IMR-90 (cell line): ENCODE measurements at regions not wholly inside any gene's neighbourhood (a gene's known extent, or its start where the extent isn't known, plus 50 kb on each side); places are given as distances from the start of the nearest gene placed in this dataset.

Experiments
- ATAC-seq: fragments of 200-7000 bp; cut with Tn5 transposase; 2 replicates; pipeline ENCODE4 v1.9.1; 2020; ENCODE audit warnings: low read depth, mild to moderate bottlenecking, moderate library complexity
- BruUV-seq: library from RNA; stranded (reverse); fragments of 400-500 nt; replicated peaks from 2 replicates; lab custom pipeline; 2021; lab: Mats Ljungman, UMichigan
- CTCF ChIA-PET: fragments of 300-600 bp; formaldehyde crosslinking; extraction: SDS; loops from one replicate; lab custom pipeline; 2021; ENCODE audit warnings: antibody characterized with exemption; lab: Yijun Ruan, JAX
- POLR2A ChIA-PET: fragments of 300-600 bp; sonication (Branson Sonifier 250); formaldehyde crosslinking; loops from one replicate; lab custom pipeline; 2022; ENCODE audit warnings: antibody characterized with exemption; ENCODE audit not compliant: unreplicated experiment; lab: Charles Lee
- DNase-seq: peaks from one replicate; pipeline ENCODE4 v3.0.0; 2013
- H2AFZ ChIP-seq: replicated peaks from 2 replicates; pipeline ENCODE3; 2013; ENCODE audit warnings: low read length, mild to moderate bottlenecking; ENCODE audit not compliant: poor library complexity
- H2AK5ac ChIP-seq: 2 replicates; pipeline ENCODE4 v1.6.1; 2013; ENCODE audit warnings: low read depth, low read length, inconsistent platforms
- H2AK9ac ChIP-seq: replicated peaks from 2 replicates; pipeline ENCODE3; 2013; ENCODE audit warnings: mild to moderate bottlenecking, low read depth, low read length, moderate library complexity; ENCODE audit not compliant: poor library complexity
- H2BK120ac ChIP-seq: 2 replicates; pipeline ENCODE4 v1.6.1; 2013; ENCODE audit warnings: low read depth, low read length, inconsistent platforms
- H2BK15ac ChIP-seq: 3 replicates; pipeline ENCODE4 v1.6.1; 2013; ENCODE audit warnings: low read depth, low read length, inconsistent platforms
- H2BK20ac ChIP-seq: 2 replicates; pipeline ENCODE4 v1.6.1; 2013; ENCODE audit warnings: low read depth, mild to moderate bottlenecking, inconsistent platforms, low read length, moderate library complexity
- H2BK5ac ChIP-seq: 2 replicates; pipeline ENCODE4 v1.6.1; 2013; ENCODE audit warnings: mild to moderate bottlenecking, low read depth, low read length, inconsistent platforms; ENCODE audit not compliant: poor library complexity, severe bottlenecking
- H3K14ac ChIP-seq: replicated peaks from 2 replicates; pipeline ENCODE4 v1.6.1; 2013; ENCODE audit warnings: low read depth, low read length, inconsistent platforms
- H3K18ac ChIP-seq: 2 replicates; pipeline ENCODE4 v1.6.1; 2013; ENCODE audit warnings: low read depth, low read length, control low read depth
- H3K23ac ChIP-seq: 2 replicates; pipeline ENCODE4 v1.6.1; 2013; ENCODE audit warnings: low read depth, low read length, inconsistent platforms
- H3K27ac ChIP-seq: 2 replicates; pipeline ENCODE4 v1.5.1; 2013; ENCODE audit warnings: mild to moderate bottlenecking, control low read depth, low read length; ENCODE audit not compliant: insufficient read depth
- H3K27me3 ChIP-seq: 2 replicates; pipeline ENCODE4 v1.6.1; 2013; ENCODE audit warnings: low read length; ENCODE audit not compliant: control insufficient read depth, insufficient read depth
- H3K36me3 ChIP-seq: 2 replicates; pipeline ENCODE4 v1.6.1; 2013; ENCODE audit warnings: low read length, mixed read lengths; ENCODE audit not compliant: control insufficient read depth, insufficient read depth
- H3K4ac ChIP-seq: 2 replicates; pipeline ENCODE4 v1.6.1; 2013; ENCODE audit warnings: low read depth, low read length, inconsistent platforms
- H3K4me1 ChIP-seq: 2 replicates; pipeline ENCODE4 v1.6.1; 2013; ENCODE audit warnings: low read length, mixed read lengths; ENCODE audit not compliant: control insufficient read depth, insufficient read depth
- H3K4me2 ChIP-seq: 2 replicates; pipeline ENCODE4 v1.6.1; 2013; ENCODE audit warnings: low read depth, mild to moderate bottlenecking, control low read depth, low read length, moderate library complexity
- H3K4me3 ChIP-seq: 2 replicates; pipeline ENCODE4 v1.5.1; 2013; ENCODE audit warnings: low read depth, mild to moderate bottlenecking, control low read depth, low read length, moderate library complexity; ENCODE audit not compliant: insufficient read depth
- H3K56ac ChIP-seq: 2 replicates; pipeline ENCODE4 v1.6.1; 2013; ENCODE audit warnings: low read length, inconsistent platforms; ENCODE audit not compliant: insufficient read depth; ENCODE audit errors: extremely low read depth
- H3K79me1 ChIP-seq, 2 experiments: 2 replicates each; pipeline ENCODE4 v1.6.1; 2013; ENCODE audit warnings: low read length in 2 of 2, inconsistent platforms in 1 of 2, low read depth in 1 of 2
- H3K9ac ChIP-seq: 2 replicates; pipeline ENCODE4 v1.6.1; 2013; ENCODE audit warnings: low read depth, low read length, control low read depth
- H3K9me1 ChIP-seq: 2 replicates; pipeline ENCODE4 v1.6.1; 2013; ENCODE audit warnings: low read length, inconsistent platforms; ENCODE audit not compliant: insufficient read depth
- H3K9me3 ChIP-seq: 2 replicates; pipeline ENCODE4 v1.6.1; 2013; ENCODE audit warnings: low read length; ENCODE audit not compliant: control insufficient read depth, insufficient read depth
- H4K20me1 ChIP-seq: 2 replicates; pipeline ENCODE4 v1.6.1; 2013; ENCODE audit warnings: low read length, inconsistent platforms; ENCODE audit not compliant: insufficient read depth
- H4K5ac ChIP-seq: 2 replicates; pipeline ENCODE4 v1.6.1; 2013; ENCODE audit warnings: mild to moderate bottlenecking, low read depth, low read length, control low read depth
- H4K8ac ChIP-seq, 2 experiments: 2 replicates each; pipeline ENCODE4 v1.6.1; 2013; ENCODE audit warnings: low read depth in 2 of 2, low read length in 2 of 2, control low read depth in 1 of 2, inconsistent platforms in 1 of 2
- H4K91ac ChIP-seq: 2 replicates; pipeline ENCODE4 v1.6.1; 2013; ENCODE audit warnings: low read depth, low read length, inconsistent platforms; ENCODE audit not compliant: insufficient read depth
- BHLHE40 ChIP-seq: fragments of 150-350 bp; IDR thresholded peaks from 2 replicates; pipeline ENCODE4 v1.6.1; 2016; ENCODE audit warnings: mild to moderate bottlenecking, low read depth, low read length
- CEBPB ChIP-seq: IDR thresholded peaks from 2 replicates; pipeline ENCODE4 v1.6.1; 2012; ENCODE audit warnings: low read depth, low read length, improper control_type of control experiment
- CHD1 ChIP-seq: IDR thresholded peaks from 2 replicates; pipeline ENCODE4 v1.6.1; 2012; ENCODE audit warnings: low read depth, low read length, improper control_type of control experiment
- ELK1 ChIP-seq: fragments of 150-350 bp; IDR thresholded peaks from 2 replicates; pipeline ENCODE4 v1.6.1; 2016; ENCODE audit warnings: low read depth, mild to moderate bottlenecking, low read length, moderate library complexity, borderline replicate concordance
- FOS ChIP-seq: fragments of 150-350 bp; IDR thresholded peaks from 2 replicates; pipeline ENCODE4 v1.6.1; 2016; ENCODE audit warnings: low read depth, low read length
- MAZ ChIP-seq: IDR thresholded peaks from 2 replicates; pipeline ENCODE4 v1.6.1; 2012; ENCODE audit warnings: low read depth, mild to moderate bottlenecking, low read length, improper control_type of control experiment, moderate library complexity, borderline replicate concordance
- NFE2L2 ChIP-seq: fragments of 150-350 bp; IDR thresholded peaks from 2 replicates; pipeline ENCODE4 v1.6.1; 2016; ENCODE audit warnings: low read depth, mild to moderate bottlenecking, low read length
- POLR2A ChIP-seq: IDR thresholded peaks from 2 replicates; pipeline ENCODE4 v1.6.1; 2012; ENCODE audit warnings: mild to moderate bottlenecking, low read depth, low read length
- RAD21 ChIP-seq: IDR thresholded peaks from 2 replicates; pipeline ENCODE4 v1.6.1; 2012; ENCODE audit warnings: low read length, improper control_type of control experiment
- RCOR1 ChIP-seq: IDR thresholded peaks from 2 replicates; pipeline ENCODE4 v1.6.1; 2012; ENCODE audit warnings: mild to moderate bottlenecking, low read length, improper control_type of control experiment; ENCODE audit not compliant: insufficient replicate concordance
- RFX5 ChIP-seq: IDR thresholded peaks from 2 replicates; pipeline ENCODE4 v1.8.0; 2012; ENCODE audit warnings: low read depth, mild to moderate bottlenecking, low read length, moderate library complexity
- WGBS, 2 experiments: methylation state at CpG; one replicate each; pipeline versions ENCODE4 v1.1.5 to v1.1.7; 2013; ENCODE audit warnings: missing lambda C conversion rate in 2 of 2; ENCODE audit not compliant: insufficient read length in 1 of 2; ENCODE audit errors: extremely low coverage in 2 of 2; 5-methylcytosine and 5-hydroxymethylcytosine counted together
- dilution Hi-C: fragments of 300-500 bp; cut with HindIII; formaldehyde crosslinking; loops from one replicate; pipeline ENCODE4 v1.14.3; 2018; ENCODE audit warnings: low sequenced_read_pairs; ENCODE audit not compliant: unreplicated experiment
- in situ Hi-C: fragments of 300-500 bp; cut with MboI; formaldehyde crosslinking; loops from 3 replicates; pipeline ENCODE4 v1.14.3; 2019; ENCODE audit warnings: low sequenced_read_pairs, inconsistent platforms, mixed read lengths
- intact Hi-C: fragments of 100-400 bp; cut with micrococcal nuclease; formaldehyde crosslinking; loops from 2 replicates; pipeline ENCODE4 v1.10.0; 2022
- TF ChIP-seq, protein P1 (sequence below): conservative IDR thresholded peaks from 2 replicates; pipeline ENCODE4 v1.5.1; 2012; ENCODE audit warnings: mild to moderate bottlenecking, low read depth, low read length, improper control_type of control experiment
- TF ChIP-seq, protein P2 (sequence below): fragments of 150-350 bp; IDR thresholded peaks from 2 replicates; pipeline ENCODE4 v1.6.1; 2017; ENCODE audit warnings: mild to moderate bottlenecking, antibody characterized with exemption, low read length, low read depth

DNA sequence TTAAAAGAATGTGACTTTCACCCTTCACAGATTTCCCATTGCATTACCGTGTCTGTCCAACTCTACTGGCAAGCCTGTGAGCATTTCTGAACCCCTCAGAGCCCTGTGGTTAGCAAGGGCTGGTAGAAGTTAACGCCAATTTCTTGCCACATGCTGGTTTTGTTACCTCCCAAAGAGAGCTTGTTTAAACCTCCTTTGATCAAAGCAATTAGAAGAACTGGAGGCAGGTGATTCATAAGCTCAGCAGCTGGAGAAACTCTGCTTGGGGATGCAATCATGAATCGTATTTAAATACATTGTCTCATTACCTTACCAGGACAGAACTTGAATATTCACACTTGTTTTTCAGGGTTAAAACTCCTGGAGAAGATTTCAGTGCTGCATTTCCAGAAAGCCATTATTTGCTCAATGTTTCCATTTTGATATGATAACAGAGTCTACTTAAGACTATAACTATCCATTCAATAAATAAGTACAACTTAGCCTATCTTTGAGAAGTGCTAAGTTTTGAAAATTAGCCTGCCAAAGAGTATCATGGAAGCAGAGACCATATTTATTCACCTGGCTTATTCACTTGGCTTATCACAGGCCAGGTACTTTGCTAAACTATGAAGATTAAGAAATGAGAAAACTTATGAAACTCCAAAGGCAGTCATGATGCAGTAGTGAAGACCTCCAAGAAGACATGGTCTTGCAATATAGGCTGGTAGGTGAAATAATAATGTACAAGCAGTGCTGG lies 292.8 kb downstream of the INSIG2 start:
- Histone ChIP-seq H4K20me1 (no peaks in the 10 kb centered on the region), H2BK15ac (no peak overlapping the region), H4K91ac (no peak overlapping the region), H4K5ac (no peak overlapping the region), H2AFZ (no peak overlapping the region), H2AK5ac (no peak overlapping the region), H3K4me3 (no peak overlapping the region), H3K14ac (no peak overlapping the region), H2BK20ac (no peak overlapping the region), H3K36me3 (no peaks in the 10 kb centered on the region), H4K8ac (no peak overlapping the region), H3K4me2 (no peak overlapping the region), H3K27ac (no peak overlapping the region), H3K27me3 (peaks cover 2% of the 10 kb centered on the region), H3K9ac (no peak overlapping the region), H2BK5ac (no peak overlapping the region), H3K56ac (no peak overlapping the region), H3K4ac (no peak overlapping the region), H3K18ac (no peak overlapping the region), H2AK9ac (no peak overlapping the region), H2BK120ac (no peak overlapping the region), H3K4me1 (no peaks in the 10 kb centered on the region), H3K79me1 (no peaks in the 10 kb centered on the region), H3K23ac (no peak overlapping the region), H3K9me1 (no peaks in the 10 kb centered on the region), H3K9me3 (no peaks in the 10 kb centered on the region)
- ChIA-PET CTCF (interaction anchor here (1.3 kb wide), 1 partner anchor 13 kb away, joined by 3 read pairs; no protein-coding TSS in a partner anchor), POLR2A (no interaction called here)
- DNase-seq (no peak), ATAC-seq (no peak)
- dilution Hi-C loops (no loop called here), intact Hi-C loops (no loop called here), in situ Hi-C loops (no loop called here)
- WGBS, 2 experiments: no CpG with 5 or more reads among the region's 3 CpGs
- TF ChIP-seq, protein P1, sequence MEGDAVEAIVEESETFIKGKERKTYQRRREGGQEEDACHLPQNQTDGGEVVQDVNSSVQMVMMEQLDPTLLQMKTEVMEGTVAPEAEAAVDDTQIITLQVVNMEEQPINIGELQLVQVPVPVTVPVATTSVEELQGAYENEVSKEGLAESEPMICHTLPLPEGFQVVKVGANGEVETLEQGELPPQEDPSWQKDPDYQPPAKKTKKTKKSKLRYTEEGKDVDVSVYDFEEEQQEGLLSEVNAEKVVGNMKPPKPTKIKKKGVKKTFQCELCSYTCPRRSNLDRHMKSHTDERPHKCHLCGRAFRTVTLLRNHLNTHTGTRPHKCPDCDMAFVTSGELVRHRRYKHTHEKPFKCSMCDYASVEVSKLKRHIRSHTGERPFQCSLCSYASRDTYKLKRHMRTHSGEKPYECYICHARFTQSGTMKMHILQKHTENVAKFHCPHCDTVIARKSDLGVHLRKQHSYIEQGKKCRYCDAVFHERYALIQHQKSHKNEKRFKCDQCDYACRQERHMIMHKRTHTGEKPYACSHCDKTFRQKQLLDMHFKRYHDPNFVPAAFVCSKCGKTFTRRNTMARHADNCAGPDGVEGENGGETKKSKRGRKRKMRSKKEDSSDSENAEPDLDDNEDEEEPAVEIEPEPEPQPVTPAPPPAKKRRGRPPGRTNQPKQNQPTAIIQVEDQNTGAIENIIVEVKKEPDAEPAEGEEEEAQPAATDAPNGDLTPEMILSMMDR: no peak
- TF ChIP-seq FOS (no peak), NFE2L2 (no peak), ELK1 (no peak), POLR2A (no peak), RAD21 (no peak), RCOR1 (no peak), MAZ (no peak), BHLHE40 (no peak), CEBPB (no peak), CHD1 (no peak), RFX5 (no peak)
- TF ChIP-seq, protein P2, sequence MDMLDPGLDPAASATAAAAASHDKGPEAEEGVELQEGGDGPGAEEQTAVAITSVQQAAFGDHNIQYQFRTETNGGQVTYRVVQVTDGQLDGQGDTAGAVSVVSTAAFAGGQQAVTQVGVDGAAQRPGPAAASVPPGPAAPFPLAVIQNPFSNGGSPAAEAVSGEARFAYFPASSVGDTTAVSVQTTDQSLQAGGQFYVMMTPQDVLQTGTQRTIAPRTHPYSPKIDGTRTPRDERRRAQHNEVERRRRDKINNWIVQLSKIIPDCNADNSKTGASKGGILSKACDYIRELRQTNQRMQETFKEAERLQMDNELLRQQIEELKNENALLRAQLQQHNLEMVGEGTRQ: no peak
- no TSS peak for BruUV-seq
